Lower lobe of right lung (tissue), 2 donors: ENCODE measurements at regions not wholly inside any gene's neighbourhood (a gene's known extent, or its start where the extent isn't known, plus 50 kb on each side); places are given as distances from the start of the nearest gene placed in this dataset.
A peak's percentile ranks its signal among the peaks of the same experiment; 100 is the strongest.

Source experiments
- ATAC-seq, 2 donors: fragments of 200-7000 bp; cut with Tn5 transposase; one replicate each; pipeline ENCODE4 v1.9.1; 2020 to 2022; ENCODE audit warnings: mild to moderate bottlenecking in 2 of 2, moderate library complexity in 2 of 2
- DNase-seq: peaks from one replicate; pipeline ENCODE4 v3.0.0-alpha.2; 2020
- H3K27ac ChIP-seq: fragments of 200-600 bp; one replicate; pipeline ENCODE4 v1.8.0; 2022
- H3K27me3 ChIP-seq: fragments of 200-600 bp; one replicate; pipeline ENCODE4 v1.8.0; 2022; ENCODE audit warnings: low read depth
- H3K36me3 ChIP-seq: fragments of 200-600 bp; one replicate; pipeline ENCODE4 v1.8.0; 2022; ENCODE audit warnings: mild to moderate bottlenecking
- H3K4me1 ChIP-seq: fragments of 200-600 bp; one replicate; pipeline ENCODE4 v1.8.0; 2022
- H3K4me3 ChIP-seq: fragments of 200-600 bp; one replicate; pipeline ENCODE4 v1.8.0; 2022; ENCODE audit warnings: mild to moderate bottlenecking
- H3K9me3 ChIP-seq: fragments of 200-600 bp; one replicate; pipeline ENCODE4 v1.8.0; 2022
- intact Hi-C: fragments of 100-400 bp; cut with DNase I; formaldehyde crosslinking; loops from one replicate; pipeline ENCODE4 v1.11.0; 2022
- TF ChIP-seq, protein P1 (sequence below): fragments of 200-600 bp; IDR thresholded peaks from one replicate; pipeline ENCODE4 v1.8.0; 2022; ENCODE audit warnings: antibody characterized with exemption, mild to moderate bottlenecking
- donor health status: DM: no; HTN: yes; CAD: no; lungs with severe emphysema.

DNA sequence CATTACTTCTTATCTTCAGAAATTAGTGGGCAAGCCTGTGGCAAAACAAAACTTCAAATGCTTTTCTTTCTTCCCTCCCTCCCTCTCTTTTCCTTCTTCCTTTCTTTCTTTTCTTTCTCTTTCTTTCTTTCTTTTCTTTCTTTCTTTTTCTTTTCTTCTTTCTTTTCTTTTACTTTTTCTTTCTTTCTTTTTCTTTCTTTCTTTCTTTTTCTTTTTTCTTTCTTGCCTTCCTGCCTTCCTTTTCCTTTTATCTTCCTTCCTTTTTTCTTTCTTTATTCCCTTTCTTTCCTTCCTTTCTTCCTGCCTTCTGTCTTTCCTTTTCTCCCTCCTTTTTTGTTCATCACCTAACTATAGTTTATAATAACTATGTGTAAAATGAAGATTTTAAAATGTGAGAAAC is 295.1 kb downstream of the SMOC2 start:
- Histone ChIP-seq H3K27me3 (no peaks in the 10 kb centered on the region), H3K36me3 (no peaks in the 10 kb centered on the region), H3K4me1 (no peaks in the 10 kb centered on the region), H3K27ac (no peak overlapping the region), H3K9me3 (no peaks in the 10 kb centered on the region), H3K4me3 (no peak overlapping the region)
- intact Hi-C loops, result no loop called here
- no peak for DNase-seq
- TF ChIP-seq, protein P1, sequence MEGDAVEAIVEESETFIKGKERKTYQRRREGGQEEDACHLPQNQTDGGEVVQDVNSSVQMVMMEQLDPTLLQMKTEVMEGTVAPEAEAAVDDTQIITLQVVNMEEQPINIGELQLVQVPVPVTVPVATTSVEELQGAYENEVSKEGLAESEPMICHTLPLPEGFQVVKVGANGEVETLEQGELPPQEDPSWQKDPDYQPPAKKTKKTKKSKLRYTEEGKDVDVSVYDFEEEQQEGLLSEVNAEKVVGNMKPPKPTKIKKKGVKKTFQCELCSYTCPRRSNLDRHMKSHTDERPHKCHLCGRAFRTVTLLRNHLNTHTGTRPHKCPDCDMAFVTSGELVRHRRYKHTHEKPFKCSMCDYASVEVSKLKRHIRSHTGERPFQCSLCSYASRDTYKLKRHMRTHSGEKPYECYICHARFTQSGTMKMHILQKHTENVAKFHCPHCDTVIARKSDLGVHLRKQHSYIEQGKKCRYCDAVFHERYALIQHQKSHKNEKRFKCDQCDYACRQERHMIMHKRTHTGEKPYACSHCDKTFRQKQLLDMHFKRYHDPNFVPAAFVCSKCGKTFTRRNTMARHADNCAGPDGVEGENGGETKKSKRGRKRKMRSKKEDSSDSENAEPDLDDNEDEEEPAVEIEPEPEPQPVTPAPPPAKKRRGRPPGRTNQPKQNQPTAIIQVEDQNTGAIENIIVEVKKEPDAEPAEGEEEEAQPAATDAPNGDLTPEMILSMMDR, result no peak
- ATAC-seq, result no peak

DNA sequence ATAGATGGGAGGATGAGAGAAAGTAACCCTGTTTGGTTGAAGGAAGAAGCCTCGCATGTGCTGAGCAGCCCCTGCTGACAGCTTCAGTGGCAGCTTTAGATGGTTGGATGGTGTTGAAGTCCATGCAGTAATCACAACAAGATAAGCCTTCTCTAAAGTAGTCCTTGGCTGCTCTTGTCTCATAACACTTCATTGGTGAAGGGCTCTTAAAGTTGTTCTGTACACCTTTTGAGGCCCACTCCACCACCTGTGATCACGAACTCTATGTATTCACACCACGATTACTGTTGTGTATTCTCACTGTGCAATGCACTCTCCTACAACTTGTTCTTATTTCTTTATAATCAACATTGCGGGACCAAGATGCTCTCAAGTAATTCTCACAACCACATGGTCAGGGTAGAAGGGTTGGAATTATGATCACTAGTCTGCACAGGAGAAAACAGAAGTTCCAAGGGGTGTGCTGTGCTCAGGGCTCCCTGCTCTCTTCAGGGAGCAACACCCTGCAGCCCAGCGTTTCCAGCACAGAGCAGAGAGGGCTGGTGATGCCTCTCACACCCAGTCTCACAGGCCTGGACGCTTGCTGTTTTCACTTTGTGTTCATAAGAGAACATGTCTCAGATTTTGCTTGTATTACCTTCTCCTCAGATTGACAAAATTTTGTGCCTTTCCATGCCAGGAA is 294.4 kb downstream of the SMOC2 start:
- no peaks in the 10 kb centered on the region for H3K9me3 ChIP-seq
- intact Hi-C loops, result no loop called here
- TF ChIP-seq, protein P1, result no peak
- ATAC-seq (peak; percentile 90 to 95), DNase-seq (no peak)
- peaks cover 5% of the 10 kb centered on the region for H3K27me3 ChIP-seq
- H3K4me1 ChIP-seq, result no peaks in the 10 kb centered on the region
- no peaks in the 10 kb centered on the region for H3K36me3 ChIP-seq
- no peak overlapping the region for H3K4me3 ChIP-seq
- H3K27ac ChIP-seq, result no peak overlapping the region

- Histone ChIP-seq H3K27ac (no peak overlapping the region), H3K4me3 (no peak overlapping the region), H3K27me3 (peaks cover 14% of the 10 kb centered on the region), H3K9me3 (no peaks in the 10 kb centered on the region), H3K36me3 (no peaks in the 10 kb centered on the region), H3K4me1 (no peaks in the 10 kb centered on the region)
- intact Hi-C loops, result no loop called here
- TF ChIP-seq, protein P1, result no peak
- ATAC-seq (no peak), DNase-seq (no peak)
Measured at GRCh38 chr6:168734523-168734922, 293.5 kb downstream of the SMOC2 start.

DNA sequence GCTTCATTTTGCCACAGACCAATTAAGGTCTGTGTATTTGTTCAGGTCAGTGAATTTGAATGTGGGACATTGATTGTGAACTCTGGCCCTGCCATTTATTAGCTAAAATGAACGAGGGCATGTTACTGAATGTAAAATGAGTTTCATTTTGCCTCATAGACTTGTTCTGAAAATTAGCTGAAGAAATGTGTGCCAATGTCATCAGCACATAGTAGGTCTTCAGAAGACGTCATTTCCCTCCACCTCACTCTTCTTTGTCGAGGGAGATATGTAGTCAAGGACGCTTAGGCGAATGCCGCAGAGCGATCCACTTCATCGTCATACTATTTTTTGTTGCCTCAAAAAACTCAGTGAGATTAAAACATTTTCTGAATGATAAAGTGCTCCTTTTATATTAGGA is 291.7 kb downstream of the SMOC2 start:
- no peak overlapping the region for H3K27ac ChIP-seq
- DNase-seq, result no peak
- no peaks in the 10 kb centered on the region for H3K9me3 ChIP-seq
- no peaks in the 10 kb centered on the region for H3K4me1 ChIP-seq
- H3K36me3 ChIP-seq, result no peaks in the 10 kb centered on the region
- no peak for ATAC-seq
- peaks cover 20% of the 10 kb centered on the region for H3K27me3 ChIP-seq
- intact Hi-C loops, result no loop called here
- TF ChIP-seq, protein P1, result no peak
- no peak overlapping the region for H3K4me3 ChIP-seq

- Histone ChIP-seq H3K36me3 (no peaks in the 10 kb centered on the region), H3K4me1 (no peaks in the 10 kb centered on the region), H3K9me3 (no peaks in the 10 kb centered on the region), H3K27ac (no peak overlapping the region), H3K4me3 (no peak overlapping the region), H3K27me3 (peaks cover 24% of the 10 kb centered on the region)
- ATAC-seq (no peak), DNase-seq (no peak)
- intact Hi-C loops, result no loop called here
- TF ChIP-seq, protein P1, result no peak
Measured at GRCh38 chr6:168730931-168731716, 290.1 kb downstream of the SMOC2 start.
